ENCODE measurements at regions not wholly inside any gene's neighbourhood (a gene's known extent, or its start where the extent isn't known, plus 50 kb on each side); places are given as distances from the start of the nearest gene placed in this dataset.

DNA sequence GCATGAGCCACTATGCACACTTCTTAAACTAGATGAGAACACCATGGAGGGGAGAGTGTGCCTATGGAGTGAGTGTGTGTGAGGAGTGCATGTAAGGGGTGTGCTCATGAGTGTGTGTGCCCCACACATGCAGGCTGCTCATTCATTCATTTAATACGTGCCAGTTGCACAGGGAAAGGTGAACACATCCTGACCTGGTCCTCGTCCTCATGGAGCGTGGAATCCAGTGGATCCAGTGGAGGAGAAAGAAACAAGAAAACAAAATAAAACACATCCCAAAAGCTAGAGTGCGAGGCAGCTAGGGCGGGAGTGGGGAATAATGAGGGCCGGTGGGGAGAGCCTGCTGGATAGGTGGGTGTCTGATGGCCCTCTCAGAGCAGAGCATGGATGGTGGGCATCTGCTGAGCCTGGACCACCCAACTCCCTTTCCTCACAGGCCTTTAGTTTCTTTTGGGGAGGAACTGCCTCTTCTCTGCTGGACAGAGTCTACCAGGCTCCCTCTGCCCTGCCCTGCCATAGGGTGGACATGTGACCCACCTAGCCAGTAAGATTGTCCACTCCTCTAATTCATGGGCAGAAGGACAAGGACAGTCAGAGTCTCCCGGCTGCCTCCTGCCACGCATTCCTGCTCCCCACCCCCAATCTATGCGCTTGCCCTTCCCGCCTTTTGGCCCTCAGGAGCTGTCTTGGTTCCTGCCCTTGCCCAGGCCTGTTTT lies 204.3 kb downstream of the RAB11FIP4 start:
- in situ Hi-C loops (cut with MboI; ENCODE audit: low sequenced_read_pairs), result no loop called here

DNA sequence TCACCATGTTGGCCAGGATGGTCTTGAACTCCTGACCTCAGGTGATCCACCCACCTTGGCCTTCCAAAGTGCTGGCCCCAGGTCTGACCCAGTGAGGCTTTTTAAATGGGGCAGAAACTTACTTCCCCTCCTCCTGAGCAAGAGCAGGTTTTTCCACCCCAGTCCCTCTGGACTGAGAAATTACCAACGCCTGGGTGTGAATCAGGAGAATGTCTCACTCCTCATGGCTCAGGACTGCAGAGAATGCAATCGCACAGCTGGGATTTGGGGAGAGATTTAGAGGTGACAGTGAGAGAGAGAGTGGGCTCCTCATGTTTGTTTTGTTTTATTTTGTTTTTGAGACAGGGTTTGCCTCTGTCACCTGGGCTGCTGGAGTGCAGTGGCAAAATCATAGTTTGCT lies 203.6 kb downstream of the RAB11FIP4 start:
- in situ Hi-C loops (cut with MboI; ENCODE audit: low sequenced_read_pairs), result no loop called here

DNA sequence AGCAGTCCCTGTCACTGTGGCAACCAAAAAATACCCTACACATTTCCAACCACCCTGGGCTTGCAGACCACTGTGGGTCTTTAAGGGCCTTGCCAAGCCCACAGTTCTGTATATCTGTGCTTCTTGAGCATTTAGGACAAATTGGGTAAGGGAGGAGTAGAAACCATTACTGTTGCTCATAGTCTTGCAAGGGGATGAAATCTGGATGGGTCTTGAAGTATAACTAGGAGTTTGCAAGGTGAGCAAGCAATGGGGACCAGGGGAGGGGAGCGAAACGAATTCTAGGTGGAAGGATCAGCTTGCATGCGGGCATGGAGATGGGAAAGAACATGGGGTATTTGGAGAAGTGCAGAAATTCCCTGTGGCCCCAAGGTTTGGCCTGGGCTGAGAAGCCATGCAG lies 202.9 kb downstream of the RAB11FIP4 start:
- in situ Hi-C loops (cut with MboI; ENCODE audit: low sequenced_read_pairs), result no loop called here

DNA sequence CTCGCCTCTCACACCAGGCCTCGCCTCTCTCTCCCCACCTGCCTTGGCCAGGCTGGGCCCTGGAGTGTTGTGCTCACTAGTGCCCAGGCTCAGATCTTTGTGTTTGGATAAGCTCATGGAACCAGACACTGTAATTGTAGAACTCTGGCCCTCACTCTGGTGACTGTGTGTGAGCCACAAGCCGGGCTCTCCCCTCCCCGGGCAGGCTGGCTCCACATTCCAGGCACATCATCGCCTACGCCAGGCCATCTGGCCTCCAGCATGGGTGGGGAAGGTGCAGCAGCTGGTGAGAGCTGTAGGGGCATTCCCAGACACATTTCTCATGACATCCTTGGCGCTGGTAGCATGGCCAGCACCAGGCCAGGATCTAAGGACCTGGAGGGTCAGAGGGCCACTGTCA lies 202.3 kb downstream of the RAB11FIP4 start:
- in situ Hi-C loops (cut with MboI; ENCODE audit: low sequenced_read_pairs), result no loop called here

DNA sequence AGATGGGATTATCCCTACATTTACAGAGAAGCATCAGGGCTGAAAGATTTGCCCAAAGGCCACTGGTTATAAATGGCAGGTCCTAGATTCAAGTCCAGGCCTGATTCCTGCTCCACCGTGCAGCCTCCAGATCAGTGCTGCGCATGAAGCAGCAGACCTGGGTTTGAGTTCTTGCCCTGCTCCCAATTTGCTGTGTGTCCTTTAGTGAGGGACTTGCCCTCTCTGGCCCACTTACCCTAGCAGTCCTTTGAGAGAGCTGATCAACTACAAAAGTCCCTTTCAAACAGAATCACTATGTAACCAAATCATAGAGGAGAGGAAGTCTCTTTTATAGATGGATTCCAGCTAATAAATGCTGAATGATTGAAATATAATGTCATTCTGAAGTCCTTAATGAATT lies 200.4 kb downstream of the RAB11FIP4 start:
- in situ Hi-C loops (cut with MboI; ENCODE audit: low sequenced_read_pairs), result no loop called here

DNA sequence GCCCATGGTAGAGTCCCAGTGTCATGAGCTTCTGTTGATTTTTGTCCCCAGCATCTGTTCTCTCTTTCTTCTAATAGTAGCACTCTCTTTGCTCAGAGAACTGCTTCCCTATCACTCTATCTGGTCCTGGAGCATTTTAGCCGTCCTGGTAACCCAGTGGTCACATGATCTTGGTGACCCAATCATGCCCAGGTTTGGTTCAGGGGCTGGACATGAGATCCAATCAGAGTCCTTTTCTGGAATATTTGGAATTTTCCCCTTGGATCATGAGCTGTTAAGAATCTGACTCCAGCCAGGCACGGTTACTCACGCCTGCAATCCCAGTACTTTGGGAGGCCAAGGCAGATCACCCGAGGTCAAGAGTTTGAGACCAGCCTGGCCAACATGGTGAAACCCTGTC lies 197.0 kb downstream of the RAB11FIP4 start:
- in situ Hi-C loops (cut with MboI; ENCODE audit: low sequenced_read_pairs), result no loop called here

DNA sequence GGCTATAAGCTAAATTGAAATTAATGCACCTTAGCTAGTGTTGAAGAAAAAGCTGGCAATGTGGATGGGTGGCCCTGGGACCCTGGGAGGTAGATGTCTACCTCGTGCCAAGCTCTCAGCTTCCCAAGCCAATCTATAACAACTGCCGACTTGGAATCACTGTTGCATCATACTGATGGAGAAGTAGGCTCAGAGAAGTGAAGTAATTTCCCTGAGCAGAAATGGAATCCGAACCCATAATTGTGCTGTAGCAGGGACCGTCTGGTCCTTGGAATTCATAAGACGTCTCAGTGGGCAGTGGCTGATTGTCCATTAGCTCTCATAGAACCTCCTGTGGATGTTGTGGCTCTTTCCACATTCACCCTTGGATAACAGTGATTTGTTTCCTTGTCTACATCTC lies 196.6 kb downstream of the RAB11FIP4 start:
- in situ Hi-C loops (cut with MboI; ENCODE audit: low sequenced_read_pairs), result no loop called here
